ENCODE measurements at regions not wholly inside any gene's neighbourhood (a gene's known extent, or its start where the extent isn't known, plus 50 kb on each side); places are given as distances from the start of the nearest gene placed in this dataset.

GRCh38 chr2:81324046-81324445, 1019.5 kb upstream of the LRRTM1 start:
- no peak overlapping the region for H3K27ac ChIP-seq
- TF ChIP-seq CTCF (conservative IDR thresholded peaks at IDR 0.05), result peak; percentile 70

- TF ChIP-seq CTCF (conservative IDR thresholded peaks at IDR 0.05), result no peak
- no peak overlapping the region for H3K27ac ChIP-seq
Observed at GRCh38 chr2:81304154-81304830, 999.7 kb upstream of the LRRTM1 start.

GRCh38 chr2:81303321-81303720, 998.8 kb upstream of the LRRTM1 start:
- no peak overlapping the region for H3K27ac ChIP-seq
- TF ChIP-seq CTCF (conservative IDR thresholded peaks at IDR 0.05), result no peak

GRCh38 chr2:81299841-81300240, 995.3 kb upstream of the LRRTM1 start:
- no peak overlapping the region for H3K27ac ChIP-seq
- TF ChIP-seq CTCF (conservative IDR thresholded peaks at IDR 0.05), result no peak

- TF ChIP-seq CTCF (conservative IDR thresholded peaks at IDR 0.05), result no peak
- H3K27ac ChIP-seq, result no peak overlapping the region
Observed at GRCh38 chr2:81290846-81291245, 986.3 kb upstream of the LRRTM1 start.

GRCh38 chr2:81283081-81283480, 978.5 kb upstream of the LRRTM1 start:
- no peak overlapping the region for H3K27ac ChIP-seq
- TF ChIP-seq CTCF (conservative IDR thresholded peaks at IDR 0.05), result no peak

- TF ChIP-seq CTCF (conservative IDR thresholded peaks at IDR 0.05), result no peak
- no peak overlapping the region for H3K27ac ChIP-seq
Observed at GRCh38 chr2:81282151-81282769, 977.7 kb upstream of the LRRTM1 start.

Data from VCaP (cell line).